K562 (cell line): ENCODE measurements at regions not wholly inside any gene's neighbourhood (a gene's known extent, or its start where the extent isn't known, plus 50 kb on each side); places are given as distances from the start of the nearest gene placed in this dataset.

ENCODE experiments used
- BDP1 ChIP-seq: IDR thresholded peaks from 3 replicates; pipeline ENCODE4 v1.6.1; 2011; ENCODE audit not compliant: insufficient read length, insufficient read depth
- GATA2 ChIP-seq: sonication (generic); formaldehyde crosslinking; IDR thresholded peaks from 2 replicates; pipeline ENCODE4 v1.4.0; 2020; ENCODE audit warnings: mild to moderate bottlenecking, missing genetic modification reagents
- HMBOX1 ChIP-seq: sonication (generic); IDR thresholded peaks from 2 replicates; pipeline ENCODE4 v1.6.1; 2016
- POLR2H ChIP-seq: IDR thresholded peaks from 2 replicates; pipeline ENCODE4 v1.6.1; 2016; ENCODE audit warnings: missing genetic modification characterization, low read depth, mild to moderate bottlenecking, control low read depth, missing compliant biosample characterization, moderate library complexity
- POU5F1 ChIP-seq: fragments of 150-350 bp; IDR thresholded peaks from 2 replicates; pipeline ENCODE4 v1.6.1; 2014; ENCODE audit warnings: borderline replicate concordance, low read length, low read depth, mild to moderate bottlenecking; ENCODE audit not compliant: partially characterized antibody
- ZBTB12 ChIP-seq: fragments of 250-450 bp; sonication (Bioruptor Pico); IDR thresholded peaks from 2 replicates; pipeline ENCODE4 v1.4.0; 2020
- ZBTB5 ChIP-seq: fragments of 450-650 bp; IDR thresholded peaks from 2 replicates; pipeline ENCODE4 v1.6.1; 2017; ENCODE audit warnings: antibody characterized with exemption
- ZNF224 ChIP-seq: sonication (generic); formaldehyde crosslinking; IDR thresholded peaks from 2 replicates; pipeline ENCODE4 v1.8.0; 2022; ENCODE audit warnings: mild to moderate bottlenecking, missing genetic modification reagents
- ZNF780A ChIP-seq: fragments of 250-450 bp; sonication (Bioruptor Pico); IDR thresholded peaks from 2 replicates; pipeline ENCODE4 v1.5.0; 2021; ENCODE audit warnings: mild to moderate bottlenecking

- TF ChIP-seq ZBTB12 (CRISPR knock-in tag) = no peak
- TF ChIP-seq ZNF224 (CRISPR knock-in tag) = no peak
- TF ChIP-seq HMBOX1 = no peak
- no peak for TF ChIP-seq POU5F1
- TF ChIP-seq BDP1 = no peak
- no peak for TF ChIP-seq ZNF780A
- TF ChIP-seq GATA2 (CRISPR knock-in tag) = no peak
- TF ChIP-seq ZBTB5 = no peak
- no peak for TF ChIP-seq POLR2H
- TF ChIP-seq, all 486 proteins: peak for 0
These were observed 319.1 kb downstream of the TFAP2B start (continued) for GRCh38 chr6:51137777-51138176.
